ENCODE measurements at regions not wholly inside any gene's neighbourhood (a gene's known extent, or its start where the extent isn't known, plus 50 kb on each side); places are given as distances from the start of the nearest gene placed in this dataset.
A peak's percentile ranks its signal among the peaks of the same experiment; 100 is the strongest.

DNA sequence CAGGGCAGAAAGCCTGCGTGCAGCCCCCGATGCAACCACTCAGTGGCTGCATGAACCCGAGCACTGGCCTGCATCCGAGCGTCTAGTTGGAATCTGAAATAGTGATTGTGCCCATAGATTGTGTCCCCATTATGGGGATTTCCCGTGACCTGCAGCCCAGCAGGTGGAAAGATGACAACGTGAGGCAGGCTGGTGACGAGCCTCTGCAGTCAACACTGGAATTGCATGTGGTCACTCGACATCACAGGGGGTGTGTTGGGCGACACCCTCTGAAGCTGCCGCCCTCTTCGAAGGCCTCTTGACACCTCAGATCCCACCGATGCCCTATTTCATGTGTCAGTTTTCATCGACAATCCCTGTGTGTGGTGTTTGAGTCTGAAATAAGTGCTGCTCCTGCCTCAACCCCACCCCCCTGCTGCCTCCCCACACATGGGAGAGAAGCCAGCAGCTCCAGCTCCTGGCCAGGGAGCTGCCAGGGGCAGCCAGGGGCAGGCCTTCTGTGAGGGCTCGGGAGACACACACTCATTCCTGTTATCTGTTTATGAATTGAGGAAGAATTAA lies 172.0 kb upstream of the B3GAT1 start (continued):
- TF ChIP-seq, protein P1, sequence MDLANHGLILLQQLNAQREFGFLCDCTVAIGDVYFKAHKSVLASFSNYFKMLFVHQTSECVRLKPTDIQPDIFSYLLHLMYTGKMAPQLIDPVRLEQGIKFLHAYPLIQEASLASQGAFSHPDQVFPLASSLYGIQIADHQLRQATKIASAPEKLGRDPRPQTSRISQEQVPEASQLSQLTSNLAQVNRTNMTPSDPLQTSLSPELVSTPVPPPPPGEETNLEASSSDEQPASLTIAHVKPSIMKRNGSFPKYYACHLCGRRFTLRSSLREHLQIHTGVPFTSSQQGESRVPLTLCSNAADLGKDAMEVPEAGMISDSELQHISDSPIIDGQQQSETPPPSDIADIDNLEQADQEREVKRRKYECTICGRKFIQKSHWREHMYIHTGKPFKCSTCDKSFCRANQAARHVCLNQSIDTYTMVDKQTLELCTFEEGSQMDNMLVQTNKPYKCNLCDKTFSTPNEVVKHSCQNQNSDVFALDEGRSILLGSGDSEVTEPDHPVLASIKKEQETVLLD (IDR thresholded peaks at IDR 0.05), result no peak

DNA sequence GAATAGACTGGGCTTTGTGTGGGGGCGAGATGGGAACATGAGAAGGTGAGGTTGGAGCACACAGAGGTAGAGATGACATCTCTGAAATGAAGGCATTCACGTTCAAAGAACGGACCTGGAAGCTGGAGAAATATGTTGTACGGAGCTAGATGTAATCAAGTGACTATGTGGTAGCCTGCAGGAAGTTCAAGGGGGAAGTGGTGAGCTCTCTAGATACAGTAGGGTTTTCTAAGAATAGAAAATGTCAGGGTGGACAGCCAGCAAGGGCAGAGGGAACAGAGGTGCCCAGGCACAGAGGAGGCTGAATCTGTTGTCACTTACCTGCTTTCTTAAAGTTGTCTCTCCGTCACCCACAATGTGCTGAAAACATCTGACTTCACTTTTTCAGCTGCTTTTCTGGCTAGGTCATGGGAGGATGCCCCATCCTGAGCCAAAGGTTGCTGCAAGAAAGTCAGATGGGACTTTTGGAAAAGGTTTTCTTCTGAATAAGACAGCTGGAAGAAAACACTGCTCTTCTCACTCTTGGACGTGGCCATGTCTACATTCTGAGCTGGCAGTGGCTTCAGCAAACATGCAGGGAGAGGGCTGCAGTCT lies 171.5 kb upstream of the B3GAT1 start:
- no peaks in the 10 kb centered on the region for H3K79me2 ChIP-seq (ENCODE audit: control insufficient read depth, insufficient read depth, low read length)
- no peak overlapping the region for H3K4me2 ChIP-seq (ENCODE audit: insufficient read depth, low read length)
- H3K4me1 ChIP-seq (replicated peaks in 1 of 2; ENCODE audit: control insufficient read depth in 2 of 2, insufficient read depth in 2 of 2, low read length in 2 of 2), result no peaks in the 10 kb centered on the region
- 2% methylated on average over 6 of the region's 6 CpGs for WGBS (ENCODE audit: insufficient coverage, low coverage, missing lambda C conversion rate)
- no peaks in the 10 kb centered on the region for H4K20me1 ChIP-seq (replicated peaks; ENCODE audit: control insufficient read depth, insufficient read depth, low read length)
- intact Hi-C loops (cut with micrococcal nuclease), result no loop called here
- ChIA-PET POLR2A (no interaction called here), CTCF (ENCODE audit: low intra/inter-chr PET ratio) (no interaction called here)
- DNase-seq (ENCODE audit: extremely low read depth in 1 of 4, low spot score in 3 of 4), result no peak
- BruUV-seq (replicated peaks), result no TSS peak
- no peak overlapping the region for H3K27ac ChIP-seq (ENCODE audit: extremely low read depth, low read depth, low read length)
- no peak overlapping the region for H3K4me3 ChIP-seq
- peak; percentile 8; the same call in 1 of the 2 replicates for TF ChIP-seq BCL6 (CRISPR knock-in tag; IDR thresholded peaks at IDR 0.05)
- TF ChIP-seq, protein P2, sequence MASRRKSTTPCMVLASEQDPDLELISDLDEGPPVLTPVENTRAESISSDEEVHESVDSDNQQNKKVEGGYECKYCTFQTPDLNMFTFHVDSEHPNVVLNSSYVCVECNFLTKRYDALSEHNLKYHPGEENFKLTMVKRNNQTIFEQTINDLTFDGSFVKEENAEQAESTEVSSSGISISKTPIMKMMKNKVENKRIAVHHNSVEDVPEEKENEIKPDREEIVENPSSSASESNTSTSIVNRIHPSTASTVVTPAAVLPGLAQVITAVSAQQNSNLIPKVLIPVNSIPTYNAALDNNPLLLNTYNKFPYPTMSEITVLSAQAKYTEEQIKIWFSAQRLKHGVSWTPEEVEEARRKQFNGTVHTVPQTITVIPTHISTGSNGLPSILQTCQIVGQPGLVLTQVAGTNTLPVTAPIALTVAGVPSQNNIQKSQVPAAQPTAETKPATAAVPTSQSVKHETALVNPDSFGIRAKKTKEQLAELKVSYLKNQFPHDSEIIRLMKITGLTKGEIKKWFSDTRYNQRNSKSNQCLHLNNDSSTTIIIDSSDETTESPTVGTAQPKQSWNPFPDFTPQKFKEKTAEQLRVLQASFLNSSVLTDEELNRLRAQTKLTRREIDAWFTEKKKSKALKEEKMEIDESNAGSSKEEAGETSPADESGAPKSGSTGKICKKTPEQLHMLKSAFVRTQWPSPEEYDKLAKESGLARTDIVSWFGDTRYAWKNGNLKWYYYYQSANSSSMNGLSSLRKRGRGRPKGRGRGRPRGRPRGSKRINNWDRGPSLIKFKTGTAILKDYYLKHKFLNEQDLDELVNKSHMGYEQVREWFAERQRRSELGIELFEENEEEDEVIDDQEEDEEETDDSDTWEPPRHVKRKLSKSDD (conservative IDR thresholded peaks at IDR 0.05; ENCODE audit: low read length), result no peak
- in situ Hi-C loops (cut with MboI), result no loop called here
- H3K9me1 ChIP-seq (ENCODE audit: control insufficient read depth, insufficient read depth, low read length), result no peaks in the 10 kb centered on the region
- H3K9ac ChIP-seq (ENCODE audit: insufficient read depth in 1 of 2, low read depth in 2 of 2, low read length in 2 of 2), result no peak overlapping the region
- no peaks in the 10 kb centered on the region for H3K9me3 ChIP-seq (replicated peaks; ENCODE audit: control insufficient read depth, insufficient read depth, low read depth, low read length)
- H2AFZ ChIP-seq (ENCODE audit: low read depth, low read length), result no peak overlapping the region
- peaks cover 0 to 45% of the 10 kb centered on the region in 2 experiments; a peak in 4 of 5 replicates for H3K27me3 ChIP-seq (ENCODE audit: control insufficient read depth in 2 of 2, insufficient read depth in 2 of 2, low read length in 2 of 2)
- no peaks in the 10 kb centered on the region for H3K36me3 ChIP-seq (ENCODE audit: control insufficient read depth, insufficient read depth, low read length)
- FAIRE-seq, result no peak
- no peak for ATAC-seq
